ENCODE measurements at regions not wholly inside any gene's neighbourhood (a gene's known extent, or its start where the extent isn't known, plus 50 kb on each side); places are given as distances from the start of the nearest gene placed in this dataset.

DNA sequence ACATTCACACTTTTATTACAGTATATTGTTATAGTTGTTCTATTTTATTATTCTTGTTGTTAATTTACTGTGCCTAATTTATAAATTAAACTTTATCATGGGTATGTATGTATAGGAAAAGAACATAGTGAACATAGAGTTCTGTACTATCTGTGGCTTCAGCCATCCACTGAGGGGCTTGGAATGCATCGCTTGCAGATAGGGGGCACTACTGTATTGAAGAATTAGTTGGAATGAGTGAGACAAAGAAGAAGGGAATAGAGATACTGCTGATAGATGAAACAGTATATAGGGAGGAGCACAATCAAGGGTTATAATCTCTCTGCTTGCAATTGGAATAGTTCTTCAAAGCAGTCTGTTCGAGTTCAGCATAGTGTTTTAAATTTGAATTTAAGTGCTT is 432.2 kb downstream of the RAB38 start:
- H3K36me3 ChIP-seq = no peaks in the 10 kb centered on the region
- no peak overlapping the region for H3K4me3 ChIP-seq (ENCODE audit: low read depth in 1 of 2, low read length in 1 of 2)
- H3K27me3 ChIP-seq = no peaks in the 10 kb centered on the region
- H3K27ac ChIP-seq = no peak overlapping the region
- no peaks in the 10 kb centered on the region for H3K9me3 ChIP-seq
- H3K4me1 ChIP-seq (ENCODE audit: control insufficient read depth in 1 of 2, insufficient read depth in 1 of 2, low read depth in 1 of 2, low read length in 1 of 2) = no peaks in the 10 kb centered on the region
- TF ChIP-seq, protein P1, sequence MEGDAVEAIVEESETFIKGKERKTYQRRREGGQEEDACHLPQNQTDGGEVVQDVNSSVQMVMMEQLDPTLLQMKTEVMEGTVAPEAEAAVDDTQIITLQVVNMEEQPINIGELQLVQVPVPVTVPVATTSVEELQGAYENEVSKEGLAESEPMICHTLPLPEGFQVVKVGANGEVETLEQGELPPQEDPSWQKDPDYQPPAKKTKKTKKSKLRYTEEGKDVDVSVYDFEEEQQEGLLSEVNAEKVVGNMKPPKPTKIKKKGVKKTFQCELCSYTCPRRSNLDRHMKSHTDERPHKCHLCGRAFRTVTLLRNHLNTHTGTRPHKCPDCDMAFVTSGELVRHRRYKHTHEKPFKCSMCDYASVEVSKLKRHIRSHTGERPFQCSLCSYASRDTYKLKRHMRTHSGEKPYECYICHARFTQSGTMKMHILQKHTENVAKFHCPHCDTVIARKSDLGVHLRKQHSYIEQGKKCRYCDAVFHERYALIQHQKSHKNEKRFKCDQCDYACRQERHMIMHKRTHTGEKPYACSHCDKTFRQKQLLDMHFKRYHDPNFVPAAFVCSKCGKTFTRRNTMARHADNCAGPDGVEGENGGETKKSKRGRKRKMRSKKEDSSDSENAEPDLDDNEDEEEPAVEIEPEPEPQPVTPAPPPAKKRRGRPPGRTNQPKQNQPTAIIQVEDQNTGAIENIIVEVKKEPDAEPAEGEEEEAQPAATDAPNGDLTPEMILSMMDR (IDR thresholded peaks at IDR 0.05) = no peak

DNA sequence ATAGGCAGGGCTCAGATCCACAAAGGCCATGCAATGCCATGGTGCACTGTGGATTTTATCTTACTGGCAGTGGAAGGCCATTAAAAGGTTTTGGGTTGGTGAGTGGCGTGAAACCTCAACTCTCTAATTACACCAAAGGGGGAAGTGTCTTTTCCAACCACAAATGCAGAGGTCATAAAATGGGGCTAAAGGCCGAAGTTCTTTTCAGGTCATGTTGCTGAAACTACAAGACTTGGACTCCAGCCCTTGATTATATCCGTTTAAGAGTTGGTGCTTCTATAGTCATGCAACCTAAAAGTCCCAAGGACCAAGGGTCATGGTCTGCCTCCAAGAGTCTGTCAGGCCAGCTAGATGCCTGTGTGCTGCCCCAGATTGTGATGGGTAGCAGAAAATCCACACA is 434.3 kb downstream of the RAB38 start:
- TF ChIP-seq, protein P1 (IDR thresholded peaks at IDR 0.05) = no peak
- Histone ChIP-seq H3K27ac (no peak overlapping the region), H3K36me3 (no peaks in the 10 kb centered on the region), H3K9me3 (no peaks in the 10 kb centered on the region), H3K4me1 (ENCODE audit: control insufficient read depth in 1 of 2, insufficient read depth in 1 of 2, low read depth in 1 of 2, low read length in 1 of 2) (no peaks in the 10 kb centered on the region), H3K4me3 (ENCODE audit: low read depth in 1 of 2, low read length in 1 of 2) (no peak overlapping the region), H3K27me3 (no peaks in the 10 kb centered on the region)

DNA sequence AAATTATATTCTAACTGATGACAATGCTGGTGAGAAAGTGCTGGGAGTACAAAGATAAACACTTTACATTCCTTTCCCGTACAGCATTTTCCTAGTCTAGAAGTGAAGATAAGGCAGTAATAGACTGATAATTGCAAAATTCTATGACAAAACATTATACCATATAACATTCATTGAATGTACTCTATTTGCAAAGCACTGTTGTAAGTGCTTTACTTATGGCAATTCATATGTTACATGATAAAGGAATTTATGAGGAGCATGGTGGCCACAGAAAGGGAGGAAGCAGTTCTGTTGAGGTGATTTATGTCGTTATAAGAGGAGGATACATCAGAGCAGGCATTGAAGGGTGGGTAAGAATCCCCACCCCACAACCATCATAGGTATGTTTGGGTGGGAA is 434.8 kb downstream of the RAB38 start:
- H3K4me1 ChIP-seq (ENCODE audit: control insufficient read depth in 1 of 2, insufficient read depth in 1 of 2, low read depth in 1 of 2, low read length in 1 of 2) = no peaks in the 10 kb centered on the region
- H3K9me3 ChIP-seq = no peaks in the 10 kb centered on the region
- H3K27me3 ChIP-seq = no peaks in the 10 kb centered on the region
- TF ChIP-seq, protein P1 (IDR thresholded peaks at IDR 0.05) = no peak
- H3K27ac ChIP-seq = no peak overlapping the region
- no peak overlapping the region for H3K4me3 ChIP-seq (ENCODE audit: low read depth in 1 of 2, low read length in 1 of 2)
- H3K36me3 ChIP-seq = no peaks in the 10 kb centered on the region

DNA sequence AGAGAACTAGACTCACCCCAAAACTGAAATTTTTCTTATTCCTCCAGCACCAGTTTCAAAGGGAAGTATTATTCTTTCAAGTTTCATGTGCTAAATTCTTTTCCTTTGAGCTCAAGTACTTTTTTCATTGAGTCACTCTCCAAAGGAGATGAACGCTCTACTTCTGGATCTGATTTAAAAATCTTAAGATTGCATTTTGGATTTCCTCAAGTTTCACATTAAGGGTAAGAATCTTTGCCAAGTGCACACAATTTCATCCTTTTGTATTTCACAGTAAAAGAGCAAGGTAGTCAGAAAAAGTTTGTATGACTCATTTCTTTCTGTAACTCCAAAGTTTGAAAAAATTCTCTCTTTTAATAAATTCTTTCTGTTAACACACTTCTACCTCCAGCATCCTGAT is 435.5 kb downstream of the RAB38 start:
- Histone ChIP-seq H3K4me3 (ENCODE audit: low read depth in 1 of 2, low read length in 1 of 2) (no peak overlapping the region), H3K36me3 (no peaks in the 10 kb centered on the region), H3K27ac (no peak overlapping the region), H3K27me3 (no peaks in the 10 kb centered on the region), H3K4me1 (ENCODE audit: control insufficient read depth in 1 of 2, insufficient read depth in 1 of 2, low read depth in 1 of 2, low read length in 1 of 2) (no peaks in the 10 kb centered on the region), H3K9me3 (no peaks in the 10 kb centered on the region)
- TF ChIP-seq, protein P1 (IDR thresholded peaks at IDR 0.05) = no peak

DNA sequence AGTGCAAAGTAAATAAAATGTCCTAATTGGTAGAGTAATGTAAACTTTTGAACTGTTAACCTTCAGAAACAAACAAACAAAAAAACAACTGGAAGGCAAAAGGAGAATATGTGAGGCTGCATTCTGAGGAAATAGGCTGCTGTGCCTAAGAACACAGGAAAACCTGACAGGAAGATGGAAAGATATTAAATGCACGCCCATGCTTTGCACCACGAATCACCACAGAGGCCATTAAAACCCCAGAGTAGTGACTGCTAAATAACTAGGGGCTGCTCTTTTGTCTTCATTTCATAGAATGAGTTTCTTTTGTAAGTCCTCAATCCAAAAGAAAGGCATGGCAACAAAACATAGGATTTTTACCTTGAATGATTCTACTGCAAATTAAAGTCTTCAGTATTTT is 436.0 kb downstream of the RAB38 start:
- H3K27me3 ChIP-seq = no peaks in the 10 kb centered on the region
- H3K27ac ChIP-seq = no peak overlapping the region
- no peaks in the 10 kb centered on the region for H3K4me1 ChIP-seq (ENCODE audit: control insufficient read depth in 1 of 2, insufficient read depth in 1 of 2, low read depth in 1 of 2, low read length in 1 of 2)
- TF ChIP-seq, protein P1 (IDR thresholded peaks at IDR 0.05) = no peak
- no peak overlapping the region for H3K4me3 ChIP-seq (ENCODE audit: low read depth in 1 of 2, low read length in 1 of 2)
- H3K36me3 ChIP-seq = no peaks in the 10 kb centered on the region
- no peaks in the 10 kb centered on the region for H3K9me3 ChIP-seq

DNA sequence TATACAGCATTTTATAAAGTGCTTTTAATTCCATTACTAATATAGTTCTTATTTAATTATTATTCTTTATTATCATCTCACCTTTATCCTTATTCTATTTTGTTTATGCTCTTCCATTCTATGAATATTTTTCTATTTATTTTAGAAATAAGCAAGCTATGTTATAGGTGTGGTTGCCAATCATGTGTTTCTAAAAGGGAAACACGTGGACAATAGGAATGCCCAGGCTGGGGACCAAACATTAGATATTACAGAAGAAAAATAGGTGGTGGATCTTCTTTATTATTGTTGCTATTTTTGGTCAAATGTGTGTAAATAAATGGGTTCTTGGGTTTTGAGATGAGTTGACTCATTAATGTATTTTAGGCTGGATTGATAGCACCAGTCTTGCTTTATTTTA is 438.3 kb downstream of the RAB38 start:
- no peaks in the 10 kb centered on the region for H3K27me3 ChIP-seq
- no peak overlapping the region for H3K4me3 ChIP-seq (ENCODE audit: low read depth in 1 of 2, low read length in 1 of 2)
- TF ChIP-seq, protein P1 (IDR thresholded peaks at IDR 0.05) = no peak
- H3K36me3 ChIP-seq = no peaks in the 10 kb centered on the region
- no peak overlapping the region for H3K27ac ChIP-seq
- no peaks in the 10 kb centered on the region for H3K9me3 ChIP-seq
- no peaks in the 10 kb centered on the region for H3K4me1 ChIP-seq (ENCODE audit: control insufficient read depth in 1 of 2, insufficient read depth in 1 of 2, low read depth in 1 of 2, low read length in 1 of 2)

Data from neutrophil (primary cell).